ENCODE measurements at regions not wholly inside any gene's neighbourhood (a gene's known extent, or its start where the extent isn't known, plus 50 kb on each side); places are given as distances from the start of the nearest gene placed in this dataset.
"Not testable (repeated sequence)": the region's sequence is repeated elsewhere in the genome, so short reads cannot be mapped to it uniquely, and the experiment has no call there.

- POLR2A ChIA-PET = no interaction called here
These were observed 405.7 kb upstream of the IRX2 start for GRCh38 chr5:3157214-3157613.

GRCh38 chr5:3155717-3156116 is 404.2 kb upstream of the IRX2 start:
- H3K27ac ChIP-seq (ENCODE audit: insufficient read depth in 1 of 2, low read depth in 1 of 2, low read length in 2 of 2, poor library complexity in 1 of 2, severe bottlenecking in 2 of 2) = no peak overlapping the region
- 95% methylated on average over 10 of the region's 10 CpGs for WGBS (ENCODE audit: insufficient coverage)
- H3K36me3 ChIP-seq (ENCODE audit: control insufficient read depth in 4 of 4, insufficient read depth in 4 of 4, low read length in 3 of 4) = no peaks in the 10 kb centered on the region
- no peak for DNase-seq
- H3K4me1 ChIP-seq (ENCODE audit: control extremely low read depth in 1 of 4, control insufficient read depth in 4 of 4, insufficient read depth in 4 of 4, low read length in 3 of 4) = peaks cover 0 to under 1% (median 0%) of the 10 kb centered on the region in 4 experiments
- POLR2A ChIA-PET = no interaction called here
- H3K4me3 ChIP-seq (ENCODE audit: control insufficient read depth in 1 of 7, extremely low read depth in 1 of 7, insufficient read depth in 4 of 7, low read depth in 2 of 7, low read length in 6 of 7) = no peak overlapping the region
- peaks cover 0 to 6% (median 0%) of the 10 kb centered on the region in 5 experiments for H3K27me3 ChIP-seq (replicated peaks in 2 of 5; ENCODE audit: control insufficient read depth in 4 of 5, insufficient read depth in 5 of 5, low read length in 4 of 5)
- peaks cover 0 to 5% (median 0%) of the 10 kb centered on the region in 5 experiments for H3K9me3 ChIP-seq (ENCODE audit: control extremely low read depth in 1 of 5, control insufficient read depth in 4 of 5, insufficient read depth in 2 of 5, low read depth in 1 of 5, low read length in 4 of 5)
- CTCF ChIA-PET = no interaction called here

More at GRCh38 chr5:3157214-3157613, 405.7 kb upstream of the IRX2 start:
- Histone ChIP-seq H3K4me1 (ENCODE audit: control extremely low read depth in 1 of 4, control insufficient read depth in 4 of 4, insufficient read depth in 4 of 4, low read length in 3 of 4) (no peaks in the 10 kb centered on the region), H3K9me3 (ENCODE audit: control extremely low read depth in 1 of 5, control insufficient read depth in 4 of 5, insufficient read depth in 2 of 5, low read depth in 1 of 5, low read length in 4 of 5) (no peaks in the 10 kb centered on the region), H3K36me3 (ENCODE audit: control insufficient read depth in 4 of 4, insufficient read depth in 4 of 4, low read length in 3 of 4) (no peaks in the 10 kb centered on the region), H3K4me3 (ENCODE audit: control insufficient read depth in 1 of 7, extremely low read depth in 1 of 7, insufficient read depth in 4 of 7, low read depth in 2 of 7, low read length in 6 of 7) (no peak overlapping the region), H3K27ac (ENCODE audit: insufficient read depth in 1 of 2, low read depth in 1 of 2, low read length in 2 of 2, poor library complexity in 1 of 2, severe bottlenecking in 2 of 2) (no peak overlapping the region), H3K27me3 (replicated peaks in 2 of 5; ENCODE audit: control insufficient read depth in 4 of 5, insufficient read depth in 5 of 5, low read length in 4 of 5) (peaks cover 0 to 5% (median 0%) of the 10 kb centered on the region in 5 experiments)
- whole genome bisulfite sequencing (ENCODE audit: insufficient coverage) = 60% methylated on average over 1 of the region's 4 CpGs
- CTCF ChIA-PET = no interaction called here
- no peak for DNase-seq

DNA sequence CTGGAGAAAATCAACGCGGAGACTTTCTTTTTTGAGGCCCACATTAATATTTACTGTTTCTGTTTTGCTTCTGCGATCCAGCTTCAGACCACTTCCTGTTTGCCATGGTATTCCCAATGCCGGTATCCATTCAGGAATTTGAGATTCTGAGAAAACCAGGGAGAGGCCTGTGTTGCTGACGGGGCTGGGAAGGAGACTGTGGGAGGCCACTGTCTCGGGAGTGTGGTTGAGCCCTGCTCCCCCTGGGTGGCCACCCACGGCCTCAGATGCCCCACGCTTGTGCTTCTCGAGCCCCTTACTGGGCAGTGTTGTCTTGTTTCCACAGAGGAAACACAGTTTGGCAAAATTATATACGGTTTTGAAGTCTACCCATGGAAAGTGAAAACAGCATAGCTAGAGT is 403.6 kb upstream of the IRX2 start:
- DNase-seq = no peak
- WGBS (ENCODE audit: insufficient coverage) = 62% methylated on average over 8 of the region's 10 CpGs
- Histone ChIP-seq H3K4me3 (ENCODE audit: control insufficient read depth in 1 of 7, extremely low read depth in 1 of 7, insufficient read depth in 4 of 7, low read depth in 2 of 7, low read length in 6 of 7) (no peak overlapping the region), H3K27ac (ENCODE audit: insufficient read depth in 1 of 2, low read depth in 1 of 2, low read length in 2 of 2, poor library complexity in 1 of 2, severe bottlenecking in 2 of 2) (no peak overlapping the region), H3K27me3 (replicated peaks in 2 of 5; ENCODE audit: control insufficient read depth in 4 of 5, insufficient read depth in 5 of 5, low read length in 4 of 5) (peaks cover 0 to 6% (median 0%) of the 10 kb centered on the region in 5 experiments), H3K36me3 (ENCODE audit: control insufficient read depth in 4 of 4, insufficient read depth in 4 of 4, low read length in 3 of 4) (no peaks in the 10 kb centered on the region), H3K4me1 (ENCODE audit: control extremely low read depth in 1 of 4, control insufficient read depth in 4 of 4, insufficient read depth in 4 of 4, low read length in 3 of 4) (peaks cover 0 to 2% (median 0%) of the 10 kb centered on the region in 4 experiments), H3K9me3 (ENCODE audit: control extremely low read depth in 1 of 5, control insufficient read depth in 4 of 5, insufficient read depth in 2 of 5, low read depth in 1 of 5, low read length in 4 of 5) (peaks cover 0 to 9% (median 0%) of the 10 kb centered on the region in 5 experiments)
- CTCF ChIA-PET = no interaction called here
- POLR2A ChIA-PET = no interaction called here

GRCh38 chr5:3153906-3154305 is 402.4 kb upstream of the IRX2 start:
- ChIA-PET CTCF (no interaction called here), POLR2A (no interaction called here)
- Histone ChIP-seq H3K27me3 (replicated peaks in 2 of 5; ENCODE audit: control insufficient read depth in 4 of 5, insufficient read depth in 5 of 5, low read length in 4 of 5) (peaks cover 0 to 6% (median 0%) of the 10 kb centered on the region in 5 experiments), H3K4me1 (ENCODE audit: control extremely low read depth in 1 of 4, control insufficient read depth in 4 of 4, insufficient read depth in 4 of 4, low read length in 3 of 4) (peaks cover 0 to 2% (median 0%) of the 10 kb centered on the region in 4 experiments), H3K36me3 (ENCODE audit: control insufficient read depth in 4 of 4, insufficient read depth in 4 of 4, low read length in 3 of 4) (no peaks in the 10 kb centered on the region), H3K27ac (ENCODE audit: insufficient read depth in 1 of 2, low read depth in 1 of 2, low read length in 2 of 2, poor library complexity in 1 of 2, severe bottlenecking in 2 of 2) (no peak overlapping the region), H3K9me3 (ENCODE audit: control extremely low read depth in 1 of 5, control insufficient read depth in 4 of 5, insufficient read depth in 2 of 5, low read depth in 1 of 5, low read length in 4 of 5) (peaks cover 0 to 9% (median 0%) of the 10 kb centered on the region in 5 experiments), H3K4me3 (ENCODE audit: control insufficient read depth in 1 of 7, extremely low read depth in 1 of 7, insufficient read depth in 4 of 7, low read depth in 2 of 7, low read length in 6 of 7) (no peak overlapping the region)
- 71% methylated on average over 2 of the region's 4 CpGs for WGBS (ENCODE audit: insufficient coverage)
- DNase-seq = no peak

GRCh38 chr5:3153226-3153858 is 401.9 kb upstream of the IRX2 start:
- Histone ChIP-seq H3K27ac (ENCODE audit: insufficient read depth in 1 of 2, low read depth in 1 of 2, low read length in 2 of 2, poor library complexity in 1 of 2, severe bottlenecking in 2 of 2) (no peak overlapping the region), H3K36me3 (ENCODE audit: control insufficient read depth in 4 of 4, insufficient read depth in 4 of 4, low read length in 3 of 4) (no peaks in the 10 kb centered on the region), H3K9me3 (ENCODE audit: control extremely low read depth in 1 of 5, control insufficient read depth in 4 of 5, insufficient read depth in 2 of 5, low read depth in 1 of 5, low read length in 4 of 5) (peaks cover 0 to 9% (median 0%) of the 10 kb centered on the region in 5 experiments), H3K4me3 (ENCODE audit: control insufficient read depth in 1 of 7, extremely low read depth in 1 of 7, insufficient read depth in 4 of 7, low read depth in 2 of 7, low read length in 6 of 7) (no peak overlapping the region), H3K27me3 (replicated peaks in 2 of 5; ENCODE audit: control insufficient read depth in 4 of 5, insufficient read depth in 5 of 5, low read length in 4 of 5) (peaks cover 0 to 6% (median 0%) of the 10 kb centered on the region in 5 experiments), H3K4me1 (ENCODE audit: control extremely low read depth in 1 of 4, control insufficient read depth in 4 of 4, insufficient read depth in 4 of 4, low read length in 3 of 4) (peaks cover 0 to 2% (median 0%) of the 10 kb centered on the region in 4 experiments)
- no peak for DNase-seq
- POLR2A ChIA-PET = no interaction called here
- 23% methylated on average over 9 of the region's 10 CpGs for WGBS (ENCODE audit: insufficient coverage)
- CTCF ChIA-PET = no interaction called here

DNA sequence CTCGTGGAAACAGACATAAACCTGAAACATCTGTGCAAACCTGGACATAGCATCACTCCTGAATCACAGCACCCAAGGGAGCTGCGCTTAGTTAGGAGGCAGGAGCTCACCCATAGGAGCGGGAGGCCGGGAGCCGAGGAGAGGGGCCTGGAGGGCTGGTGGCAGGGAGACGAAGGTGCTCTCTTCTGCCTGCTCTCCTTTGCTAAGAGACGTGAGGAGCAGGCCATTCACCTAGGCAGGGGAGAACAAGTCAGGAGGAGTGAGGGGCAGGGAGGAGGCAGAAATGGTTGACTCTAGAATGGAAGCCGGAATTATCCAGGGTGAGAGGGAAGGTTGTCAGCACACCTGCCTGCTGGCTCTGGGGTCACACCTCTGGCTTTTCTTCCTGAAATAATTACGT is 398.4 kb upstream of the IRX2 start:
- CTCF ChIA-PET = no interaction called here
- POLR2A ChIA-PET = no interaction called here
- Histone ChIP-seq H3K36me3 (ENCODE audit: control insufficient read depth in 4 of 4, insufficient read depth in 4 of 4, low read length in 3 of 4) (no peaks in the 10 kb centered on the region), H3K4me1 (ENCODE audit: control extremely low read depth in 1 of 4, control insufficient read depth in 4 of 4, insufficient read depth in 4 of 4, low read length in 3 of 4) (peaks cover 0 to 2% (median 0%) of the 10 kb centered on the region in 4 experiments), H3K27ac (ENCODE audit: insufficient read depth in 1 of 2, low read depth in 1 of 2, low read length in 2 of 2, poor library complexity in 1 of 2, severe bottlenecking in 2 of 2) (no peak overlapping the region), H3K9me3 (ENCODE audit: control extremely low read depth in 1 of 5, control insufficient read depth in 4 of 5, insufficient read depth in 2 of 5, low read depth in 1 of 5, low read length in 4 of 5) (peaks cover 0 to 9% (median 0%) of the 10 kb centered on the region in 5 experiments), H3K4me3 (ENCODE audit: control insufficient read depth in 1 of 7, extremely low read depth in 1 of 7, insufficient read depth in 4 of 7, low read depth in 2 of 7, low read length in 6 of 7) (no peak overlapping the region), H3K27me3 (replicated peaks in 2 of 5; ENCODE audit: control insufficient read depth in 4 of 5, insufficient read depth in 5 of 5, low read length in 4 of 5) (peaks cover 0 to 6% (median 0%) of the 10 kb centered on the region in 5 experiments)
- no peak for DNase-seq
- 81% methylated on average over 7 of the region's 9 CpGs for WGBS (ENCODE audit: insufficient coverage)

- DNase-seq; POLR2A ChIA-PET; H3K36me3 ChIP-seq (ENCODE audit: control insufficient read depth in 4 of 4, insufficient read depth in 4 of 4, low read length in 3 of 4); H3K4me1 ChIP-seq (ENCODE audit: control extremely low read depth in 1 of 4, control insufficient read depth in 4 of 4, insufficient read depth in 4 of 4, low read length in 3 of 4); H3K9me3 ChIP-seq (ENCODE audit: control extremely low read depth in 1 of 5, control insufficient read depth in 4 of 5, insufficient read depth in 2 of 5, low read depth in 1 of 5, low read length in 4 of 5); CTCF ChIA-PET; H3K27ac ChIP-seq (ENCODE audit: insufficient read depth in 1 of 2, low read depth in 1 of 2, low read length in 2 of 2, poor library complexity in 1 of 2, severe bottlenecking in 2 of 2); H3K4me3 ChIP-seq (ENCODE audit: control insufficient read depth in 1 of 7, extremely low read depth in 1 of 7, insufficient read depth in 4 of 7, low read depth in 2 of 7, low read length in 6 of 7); H3K27me3 ChIP-seq (replicated peaks in 2 of 5; ENCODE audit: control insufficient read depth in 4 of 5, insufficient read depth in 5 of 5, low read length in 4 of 5): not testable (repeated sequence)
- WGBS (ENCODE audit: insufficient coverage) = no CpG with 5 or more reads among the region's 1 CpG
These were observed 395.9 kb upstream of the IRX2 start for GRCh38 chr5:3147405-3147804.
